WTC11 (cell line): ENCODE measurements at regions not wholly inside any gene's neighbourhood (a gene's known extent, or its start where the extent isn't known, plus 50 kb on each side); places are given as distances from the start of the nearest gene placed in this dataset.

Experiments
- ATAC-seq: fragments of 200-7000 bp; cut with Tn5 transposase; 2 replicates; pipeline ENCODE4 v1.10.0; 2021; ENCODE audit warnings: mild to moderate bottlenecking, moderate library complexity
- CTCF ChIA-PET: fragments of 300-600 bp; sonication (Branson Sonifier 250); formaldehyde crosslinking; loops from one replicate; lab custom pipeline; 2021; ENCODE audit warnings: antibody characterized with exemption; lab: Charles Lee
- POLR2A ChIA-PET: fragments of 350-600 bp; sonication (Branson Sonifier 250); formaldehyde crosslinking; loops from one replicate; lab custom pipeline; 2021; ENCODE audit warnings: antibody characterized with exemption; lab: Charles Lee
- DNase-seq: peaks from one replicate; pipeline ENCODE4 v3.0.0; 2021; ENCODE audit warnings: low spot score
- H3K27ac Mint-ChIP-seq: 2 replicates; pipeline ENCODE4 v1.8.0; 2021; ENCODE audit warnings: mixed read lengths
- H3K27me3 Mint-ChIP-seq: 2 replicates; pipeline ENCODE4 v1.8.0; 2021; ENCODE audit warnings: low read depth, mild to moderate bottlenecking, moderate library complexity, mixed read lengths
- H3K36me3 Mint-ChIP-seq: 2 replicates; pipeline ENCODE4 v1.8.0; 2021; ENCODE audit warnings: mixed read lengths
- H3K4me1 Mint-ChIP-seq: 2 replicates; pipeline ENCODE4 v1.8.0; 2022; ENCODE audit warnings: mixed read lengths
- H3K4me3 Mint-ChIP-seq: 2 replicates; pipeline ENCODE4 v1.8.0; 2021; ENCODE audit warnings: mild to moderate bottlenecking, moderate library complexity, mixed read lengths
- H3K9me3 Mint-ChIP-seq: 2 replicates; pipeline ENCODE4 v1.8.0; 2021; ENCODE audit warnings: mixed read lengths
- EMX1 ChIP-seq: fragments of 250-450 bp; sonication (Bioruptor Pico); IDR thresholded peaks from 2 replicates; pipeline ENCODE4 v1.8.0; 2021; ENCODE audit warnings: mild to moderate bottlenecking
- GABPB1 ChIP-seq: sonication (generic); formaldehyde crosslinking; IDR thresholded peaks from 2 replicates; pipeline ENCODE4 v1.8.1; 2023; ENCODE audit warnings: mild to moderate bottlenecking, missing genetic modification reagents
- GTF2I ChIP-seq: fragments of 250-450 bp; sonication (Bioruptor Pico); conservative IDR thresholded peaks from 2 replicates; pipeline ENCODE4 v1.4.0; 2021; ENCODE audit warnings: mild to moderate bottlenecking
- HMGA2 ChIP-seq: fragments of 250-450 bp; sonication (Bioruptor Pico); IDR thresholded peaks from 2 replicates; pipeline ENCODE4 v1.4.0; 2021; ENCODE audit warnings: mild to moderate bottlenecking, moderate library complexity
- MYBL2 ChIP-seq: sonication (generic); formaldehyde crosslinking; IDR thresholded peaks from 2 replicates; pipeline ENCODE4 v1.8.1; 2023; ENCODE audit warnings: mild to moderate bottlenecking, moderate library complexity, missing genetic modification reagents
- NFE2L1 ChIP-seq: sonication (generic); formaldehyde crosslinking; IDR thresholded peaks from 2 replicates; pipeline ENCODE4 v1.8.1; 2023; ENCODE audit warnings: missing genetic modification reagents
- NR3C1 ChIP-seq: sonication (generic); formaldehyde crosslinking; conservative IDR thresholded peaks from 2 replicates; pipeline ENCODE4 v1.8.1; 2023; ENCODE audit warnings: low read depth, mild to moderate bottlenecking, missing genetic modification reagents
- PRRX2 ChIP-seq: fragments of 250-450 bp; sonication (Bioruptor Pico); IDR thresholded peaks from 2 replicates; pipeline ENCODE4 v1.8.0; 2021; ENCODE audit warnings: mild to moderate bottlenecking
- ZNF232 ChIP-seq: sonication (generic); formaldehyde crosslinking; IDR thresholded peaks from 2 replicates; pipeline ENCODE4 v1.8.0; 2022; ENCODE audit warnings: mild to moderate bottlenecking, missing genetic modification reagents
- TF ChIP-seq, protein P1 (sequence below): sonication (generic); formaldehyde crosslinking; IDR thresholded peaks from 2 replicates; pipeline ENCODE4 v1.8.0; 2022; ENCODE audit warnings: missing genetic modification reagents
- TF ChIP-seq, protein P2 (sequence below): sonication (generic); formaldehyde crosslinking; IDR thresholded peaks from 2 replicates; pipeline ENCODE4 v1.8.0; 2023; ENCODE audit warnings: missing genetic modification reagents, mild to moderate bottlenecking, borderline replicate concordance
- TF ChIP-seq, protein P3 (sequence below): sonication (generic); formaldehyde crosslinking; IDR thresholded peaks from 2 replicates; pipeline ENCODE4 v1.8.0; 2022; ENCODE audit warnings: mild to moderate bottlenecking, missing genetic modification reagents
- TF ChIP-seq, protein P4 (sequence below): sonication (generic); formaldehyde crosslinking; IDR thresholded peaks from 2 replicates; pipeline ENCODE4 v1.8.1; 2023; ENCODE audit warnings: mild to moderate bottlenecking, missing genetic modification reagents
- TF ChIP-seq, protein P5 (sequence below): fragments of 250-450 bp; sonication (Bioruptor Pico); IDR thresholded peaks from 2 replicates; pipeline ENCODE4 v1.9.0; 2021; ENCODE audit warnings: mild to moderate bottlenecking, borderline replicate concordance
- TF ChIP-seq, protein P6 (sequence below): sonication (generic); formaldehyde crosslinking; IDR thresholded peaks from 2 replicates; pipeline ENCODE4 v1.8.1; 2023; ENCODE audit warnings: mild to moderate bottlenecking, missing genetic modification reagents, borderline replicate concordance

DNA sequence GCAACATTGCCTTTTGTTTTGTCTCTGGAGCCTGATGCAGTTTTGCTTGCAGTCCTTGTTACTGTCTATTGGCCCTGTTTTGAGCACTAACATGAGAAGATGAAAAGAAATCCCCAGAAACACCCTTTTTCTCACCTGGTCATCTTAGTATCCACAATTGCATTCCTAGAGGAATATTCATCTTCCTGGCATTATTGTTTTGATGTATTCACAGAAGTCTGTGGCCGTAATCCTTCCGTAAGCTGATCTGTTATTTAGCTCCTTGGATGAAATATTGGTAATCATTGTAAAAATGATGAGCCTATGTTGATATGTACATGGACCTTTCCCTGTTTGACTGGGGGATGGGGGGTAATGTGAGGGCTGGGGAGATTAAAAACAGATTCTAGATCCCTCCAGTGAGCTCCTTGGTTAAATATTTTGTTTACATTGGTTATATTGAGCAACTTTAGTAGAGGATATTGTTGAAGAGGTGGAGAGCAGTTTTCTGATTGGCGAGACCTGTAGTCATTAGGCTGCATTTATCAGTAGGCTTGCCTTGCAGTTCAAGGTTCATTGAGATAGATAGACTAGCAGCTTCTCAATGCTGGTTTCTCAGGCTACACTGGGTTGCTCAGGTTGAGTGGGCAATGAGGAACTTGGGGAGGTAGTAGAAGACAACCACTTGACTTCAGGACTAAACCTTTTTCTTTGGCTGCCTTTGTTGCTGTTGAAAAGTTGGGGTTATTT lies 117.5 kb downstream of the MACIR start (continued):
- TF ChIP-seq, protein P1, sequence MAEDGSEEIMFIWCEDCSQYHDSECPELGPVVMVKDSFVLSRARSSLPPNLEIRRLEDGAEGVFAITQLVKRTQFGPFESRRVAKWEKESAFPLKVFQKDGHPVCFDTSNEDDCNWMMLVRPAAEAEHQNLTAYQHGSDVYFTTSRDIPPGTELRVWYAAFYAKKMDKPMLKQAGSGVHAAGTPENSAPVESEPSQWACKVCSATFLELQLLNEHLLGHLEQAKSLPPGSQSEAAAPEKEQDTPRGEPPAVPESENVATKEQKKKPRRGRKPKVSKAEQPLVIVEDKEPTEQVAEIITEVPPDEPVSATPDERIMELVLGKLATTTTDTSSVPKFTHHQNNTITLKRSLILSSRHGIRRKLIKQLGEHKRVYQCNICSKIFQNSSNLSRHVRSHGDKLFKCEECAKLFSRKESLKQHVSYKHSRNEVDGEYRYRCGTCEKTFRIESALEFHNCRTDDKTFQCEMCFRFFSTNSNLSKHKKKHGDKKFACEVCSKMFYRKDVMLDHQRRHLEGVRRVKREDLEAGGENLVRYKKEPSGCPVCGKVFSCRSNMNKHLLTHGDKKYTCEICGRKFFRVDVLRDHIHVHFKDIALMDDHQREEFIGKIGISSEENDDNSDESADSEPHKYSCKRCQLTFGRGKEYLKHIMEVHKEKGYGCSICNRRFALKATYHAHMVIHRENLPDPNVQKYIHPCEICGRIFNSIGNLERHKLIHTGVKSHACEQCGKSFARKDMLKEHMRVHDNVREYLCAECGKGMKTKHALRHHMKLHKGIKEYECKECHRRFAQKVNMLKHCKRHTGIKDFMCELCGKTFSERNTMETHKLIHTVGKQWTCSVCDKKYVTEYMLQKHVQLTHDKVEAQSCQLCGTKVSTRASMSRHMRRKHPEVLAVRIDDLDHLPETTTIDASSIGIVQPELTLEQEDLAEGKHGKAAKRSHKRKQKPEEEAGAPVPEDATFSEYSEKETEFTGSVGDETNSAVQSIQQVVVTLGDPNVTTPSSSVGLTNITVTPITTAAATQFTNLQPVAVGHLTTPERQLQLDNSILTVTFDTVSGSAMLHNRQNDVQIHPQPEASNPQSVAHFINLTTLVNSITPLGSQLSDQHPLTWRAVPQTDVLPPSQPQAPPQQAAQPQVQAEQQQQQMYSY (CRISPR knock-in tag) = no peak

DNA sequence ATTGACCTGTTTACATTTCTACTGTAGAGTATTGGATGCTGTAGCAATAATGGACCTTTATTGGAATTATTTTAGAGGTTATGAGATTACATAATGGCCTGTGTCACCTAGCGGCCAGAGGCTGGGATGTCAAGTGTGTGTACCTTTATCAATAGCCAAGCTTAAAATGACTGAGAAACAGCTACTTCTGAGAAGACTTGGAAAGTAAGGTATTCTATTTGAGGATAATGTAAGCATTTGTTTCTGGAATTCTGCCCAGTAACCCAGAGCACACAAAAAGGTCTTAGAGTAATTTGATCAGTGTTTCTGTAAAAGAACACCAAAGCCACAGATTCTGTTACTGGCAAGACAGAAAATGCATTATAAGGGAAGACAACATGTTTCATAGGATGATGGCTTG lies 116.8 kb downstream of the MACIR start:
- Mint-ChIP-seq H3K4me1 (peaks cover 4% of the 10 kb centered on the region; the same call in 1 of the 2 replicates), H3K4me3 (no peak overlapping the region), H3K36me3 (no peaks in the 10 kb centered on the region), H3K9me3 (no peaks in the 10 kb centered on the region), H3K27ac (no peak overlapping the region), H3K27me3 (no peaks in the 10 kb centered on the region)
- CTCF ChIA-PET = interaction anchor here (0.6 to 1.7 kb wide), 4 partner anchors 8 to 144 kb away, joined by 3 to 5 read pairs (median 4); partner anchors contain the start of gene MACIR
- ATAC-seq = 0 out of 2 replicates have a peak, but pooled peaks have one; percentile 19
- DNase-seq = no peak
- POLR2A ChIA-PET = no interaction called here
- TF ChIP-seq EMX1 (no peak), NR3C1 (CRISPR knock-in tag) (no peak), HMGA2 (no peak), ZNF232 (CRISPR knock-in tag) (no peak), MYBL2 (no peak), PRRX2 (no peak), GTF2I (no peak), NFE2L1 (CRISPR knock-in tag) (no peak), GABPB1 (CRISPR knock-in tag) (no peak)
- TF ChIP-seq, protein P2, sequence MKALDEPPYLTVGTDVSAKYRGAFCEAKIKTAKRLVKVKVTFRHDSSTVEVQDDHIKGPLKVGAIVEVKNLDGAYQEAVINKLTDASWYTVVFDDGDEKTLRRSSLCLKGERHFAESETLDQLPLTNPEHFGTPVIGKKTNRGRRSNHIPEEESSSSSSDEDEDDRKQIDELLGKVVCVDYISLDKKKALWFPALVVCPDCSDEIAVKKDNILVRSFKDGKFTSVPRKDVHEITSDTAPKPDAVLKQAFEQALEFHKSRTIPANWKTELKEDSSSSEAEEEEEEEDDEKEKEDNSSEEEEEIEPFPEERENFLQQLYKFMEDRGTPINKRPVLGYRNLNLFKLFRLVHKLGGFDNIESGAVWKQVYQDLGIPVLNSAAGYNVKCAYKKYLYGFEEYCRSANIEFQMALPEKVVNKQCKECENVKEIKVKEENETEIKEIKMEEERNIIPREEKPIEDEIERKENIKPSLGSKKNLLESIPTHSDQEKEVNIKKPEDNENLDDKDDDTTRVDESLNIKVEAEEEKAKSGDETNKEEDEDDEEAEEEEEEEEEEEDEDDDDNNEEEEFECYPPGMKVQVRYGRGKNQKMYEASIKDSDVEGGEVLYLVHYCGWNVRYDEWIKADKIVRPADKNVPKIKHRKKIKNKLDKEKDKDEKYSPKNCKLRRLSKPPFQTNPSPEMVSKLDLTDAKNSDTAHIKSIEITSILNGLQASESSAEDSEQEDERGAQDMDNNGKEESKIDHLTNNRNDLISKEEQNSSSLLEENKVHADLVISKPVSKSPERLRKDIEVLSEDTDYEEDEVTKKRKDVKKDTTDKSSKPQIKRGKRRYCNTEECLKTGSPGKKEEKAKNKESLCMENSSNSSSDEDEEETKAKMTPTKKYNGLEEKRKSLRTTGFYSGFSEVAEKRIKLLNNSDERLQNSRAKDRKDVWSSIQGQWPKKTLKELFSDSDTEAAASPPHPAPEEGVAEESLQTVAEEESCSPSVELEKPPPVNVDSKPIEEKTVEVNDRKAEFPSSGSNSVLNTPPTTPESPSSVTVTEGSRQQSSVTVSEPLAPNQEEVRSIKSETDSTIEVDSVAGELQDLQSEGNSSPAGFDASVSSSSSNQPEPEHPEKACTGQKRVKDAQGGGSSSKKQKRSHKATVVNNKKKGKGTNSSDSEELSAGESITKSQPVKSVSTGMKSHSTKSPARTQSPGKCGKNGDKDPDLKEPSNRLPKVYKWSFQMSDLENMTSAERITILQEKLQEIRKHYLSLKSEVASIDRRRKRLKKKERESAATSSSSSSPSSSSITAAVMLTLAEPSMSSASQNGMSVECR = no peak
- TF ChIP-seq, protein P3, sequence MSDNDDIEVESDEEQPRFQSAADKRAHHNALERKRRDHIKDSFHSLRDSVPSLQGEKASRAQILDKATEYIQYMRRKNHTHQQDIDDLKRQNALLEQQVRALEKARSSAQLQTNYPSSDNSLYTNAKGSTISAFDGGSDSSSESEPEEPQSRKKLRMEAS (CRISPR knock-in tag) = no peak
- TF ChIP-seq, protein P4, sequence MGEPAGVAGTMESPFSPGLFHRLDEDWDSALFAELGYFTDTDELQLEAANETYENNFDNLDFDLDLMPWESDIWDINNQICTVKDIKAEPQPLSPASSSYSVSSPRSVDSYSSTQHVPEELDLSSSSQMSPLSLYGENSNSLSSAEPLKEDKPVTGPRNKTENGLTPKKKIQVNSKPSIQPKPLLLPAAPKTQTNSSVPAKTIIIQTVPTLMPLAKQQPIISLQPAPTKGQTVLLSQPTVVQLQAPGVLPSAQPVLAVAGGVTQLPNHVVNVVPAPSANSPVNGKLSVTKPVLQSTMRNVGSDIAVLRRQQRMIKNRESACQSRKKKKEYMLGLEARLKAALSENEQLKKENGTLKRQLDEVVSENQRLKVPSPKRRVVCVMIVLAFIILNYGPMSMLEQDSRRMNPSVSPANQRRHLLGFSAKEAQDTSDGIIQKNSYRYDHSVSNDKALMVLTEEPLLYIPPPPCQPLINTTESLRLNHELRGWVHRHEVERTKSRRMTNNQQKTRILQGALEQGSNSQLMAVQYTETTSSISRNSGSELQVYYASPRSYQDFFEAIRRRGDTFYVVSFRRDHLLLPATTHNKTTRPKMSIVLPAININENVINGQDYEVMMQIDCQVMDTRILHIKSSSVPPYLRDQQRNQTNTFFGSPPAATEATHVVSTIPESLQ (CRISPR knock-in tag) = no peak
- TF ChIP-seq, protein P5, sequence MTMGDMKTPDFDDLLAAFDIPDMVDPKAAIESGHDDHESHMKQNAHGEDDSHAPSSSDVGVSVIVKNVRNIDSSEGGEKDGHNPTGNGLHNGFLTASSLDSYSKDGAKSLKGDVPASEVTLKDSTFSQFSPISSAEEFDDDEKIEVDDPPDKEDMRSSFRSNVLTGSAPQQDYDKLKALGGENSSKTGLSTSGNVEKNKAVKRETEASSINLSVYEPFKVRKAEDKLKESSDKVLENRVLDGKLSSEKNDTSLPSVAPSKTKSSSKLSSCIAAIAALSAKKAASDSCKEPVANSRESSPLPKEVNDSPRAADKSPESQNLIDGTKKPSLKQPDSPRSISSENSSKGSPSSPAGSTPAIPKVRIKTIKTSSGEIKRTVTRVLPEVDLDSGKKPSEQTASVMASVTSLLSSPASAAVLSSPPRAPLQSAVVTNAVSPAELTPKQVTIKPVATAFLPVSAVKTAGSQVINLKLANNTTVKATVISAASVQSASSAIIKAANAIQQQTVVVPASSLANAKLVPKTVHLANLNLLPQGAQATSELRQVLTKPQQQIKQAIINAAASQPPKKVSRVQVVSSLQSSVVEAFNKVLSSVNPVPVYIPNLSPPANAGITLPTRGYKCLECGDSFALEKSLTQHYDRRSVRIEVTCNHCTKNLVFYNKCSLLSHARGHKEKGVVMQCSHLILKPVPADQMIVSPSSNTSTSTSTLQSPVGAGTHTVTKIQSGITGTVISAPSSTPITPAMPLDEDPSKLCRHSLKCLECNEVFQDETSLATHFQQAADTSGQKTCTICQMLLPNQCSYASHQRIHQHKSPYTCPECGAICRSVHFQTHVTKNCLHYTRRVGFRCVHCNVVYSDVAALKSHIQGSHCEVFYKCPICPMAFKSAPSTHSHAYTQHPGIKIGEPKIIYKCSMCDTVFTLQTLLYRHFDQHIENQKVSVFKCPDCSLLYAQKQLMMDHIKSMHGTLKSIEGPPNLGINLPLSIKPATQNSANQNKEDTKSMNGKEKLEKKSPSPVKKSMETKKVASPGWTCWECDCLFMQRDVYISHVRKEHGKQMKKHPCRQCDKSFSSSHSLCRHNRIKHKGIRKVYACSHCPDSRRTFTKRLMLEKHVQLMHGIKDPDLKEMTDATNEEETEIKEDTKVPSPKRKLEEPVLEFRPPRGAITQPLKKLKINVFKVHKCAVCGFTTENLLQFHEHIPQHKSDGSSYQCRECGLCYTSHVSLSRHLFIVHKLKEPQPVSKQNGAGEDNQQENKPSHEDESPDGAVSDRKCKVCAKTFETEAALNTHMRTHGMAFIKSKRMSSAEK (CRISPR knock-in tag) = no peak
- TF ChIP-seq, protein P6, sequence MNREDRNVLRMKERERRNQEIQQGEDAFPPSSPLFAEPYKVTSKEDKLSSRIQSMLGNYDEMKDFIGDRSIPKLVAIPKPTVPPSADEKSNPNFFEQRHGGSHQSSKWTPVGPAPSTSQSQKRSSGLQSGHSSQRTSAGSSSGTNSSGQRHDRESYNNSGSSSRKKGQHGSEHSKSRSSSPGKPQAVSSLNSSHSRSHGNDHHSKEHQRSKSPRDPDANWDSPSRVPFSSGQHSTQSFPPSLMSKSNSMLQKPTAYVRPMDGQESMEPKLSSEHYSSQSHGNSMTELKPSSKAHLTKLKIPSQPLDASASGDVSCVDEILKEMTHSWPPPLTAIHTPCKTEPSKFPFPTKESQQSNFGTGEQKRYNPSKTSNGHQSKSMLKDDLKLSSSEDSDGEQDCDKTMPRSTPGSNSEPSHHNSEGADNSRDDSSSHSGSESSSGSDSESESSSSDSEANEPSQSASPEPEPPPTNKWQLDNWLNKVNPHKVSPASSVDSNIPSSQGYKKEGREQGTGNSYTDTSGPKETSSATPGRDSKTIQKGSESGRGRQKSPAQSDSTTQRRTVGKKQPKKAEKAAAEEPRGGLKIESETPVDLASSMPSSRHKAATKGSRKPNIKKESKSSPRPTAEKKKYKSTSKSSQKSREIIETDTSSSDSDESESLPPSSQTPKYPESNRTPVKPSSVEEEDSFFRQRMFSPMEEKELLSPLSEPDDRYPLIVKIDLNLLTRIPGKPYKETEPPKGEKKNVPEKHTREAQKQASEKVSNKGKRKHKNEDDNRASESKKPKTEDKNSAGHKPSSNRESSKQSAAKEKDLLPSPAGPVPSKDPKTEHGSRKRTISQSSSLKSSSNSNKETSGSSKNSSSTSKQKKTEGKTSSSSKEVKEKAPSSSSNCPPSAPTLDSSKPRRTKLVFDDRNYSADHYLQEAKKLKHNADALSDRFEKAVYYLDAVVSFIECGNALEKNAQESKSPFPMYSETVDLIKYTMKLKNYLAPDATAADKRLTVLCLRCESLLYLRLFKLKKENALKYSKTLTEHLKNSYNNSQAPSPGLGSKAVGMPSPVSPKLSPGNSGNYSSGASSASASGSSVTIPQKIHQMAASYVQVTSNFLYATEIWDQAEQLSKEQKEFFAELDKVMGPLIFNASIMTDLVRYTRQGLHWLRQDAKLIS (CRISPR knock-in tag) = no peak
